Natural killer cell (primary cell): ENCODE measurements at regions not wholly inside any gene's neighbourhood (a gene's known extent, or its start where the extent isn't known, plus 50 kb on each side); places are given as distances from the start of the nearest gene placed in this dataset.

Source experiments
- ATAC-seq, 3 donors: fragments of 150-1000 bp in 2 of 3; fragments of 200-7000 bp in 1 of 3; cut with Tn5 transposase; 1 replicate in 1 of 3; 2 replicates in 2 of 3; pipeline ENCODE4 v1.10.0; 2021; ENCODE audit warnings: mild to moderate bottlenecking in 2 of 3, moderate library complexity in 2 of 3
- DNase-seq, 2 donors: peaks; one replicate each; pipeline versions ENCODE4 v3.0.0 to v3.0.0-alpha.2; 2013 to 2021; ENCODE audit warnings: mixed read lengths in 1 of 2
- H3K27ac ChIP-seq: one replicate; pipeline ENCODE4 v1.5.1; 2013; ENCODE audit warnings: mild to moderate bottlenecking, low read length
- H3K27me3 ChIP-seq: one replicate; pipeline ENCODE4 v1.6.1; 2013; ENCODE audit warnings: low read length; ENCODE audit not compliant: control insufficient read depth, insufficient read depth
- H3K36me3 ChIP-seq: one replicate; pipeline ENCODE4 v1.6.1; 2013; ENCODE audit warnings: low read length; ENCODE audit not compliant: control insufficient read depth, insufficient read depth
- H3K4me1 ChIP-seq: one replicate; pipeline ENCODE4 v1.6.1; 2013; ENCODE audit warnings: low read length; ENCODE audit not compliant: control insufficient read depth, insufficient read depth
- H3K4me3 ChIP-seq: one replicate; pipeline ENCODE4 v1.5.1; 2013; ENCODE audit warnings: low read length
- H3K9me3 ChIP-seq: one replicate; pipeline ENCODE4 v1.6.1; 2013; ENCODE audit warnings: low read length; ENCODE audit not compliant: control insufficient read depth, insufficient read depth
- H3K27ac Mint-ChIP-seq, 2 donors: one replicate each; pipeline ENCODE4 v1.8.0; 2022; ENCODE audit warnings: mild to moderate bottlenecking in 2 of 2, mixed read lengths in 2 of 2, moderate library complexity in 1 of 2
- H3K27me3 Mint-ChIP-seq, 2 donors: one replicate each; pipeline ENCODE4 v1.8.0; 2022; ENCODE audit warnings: low read depth in 2 of 2, mixed read lengths in 2 of 2
- H3K36me3 Mint-ChIP-seq: one replicate; pipeline ENCODE4 v1.8.0; 2022; ENCODE audit warnings: mixed read lengths
- H3K4me1 Mint-ChIP-seq, 2 donors: one replicate each; pipeline ENCODE4 v1.8.0; 2022; ENCODE audit warnings: mixed read lengths in 2 of 2
- H3K4me3 Mint-ChIP-seq: one replicate; pipeline ENCODE4 v1.8.0; 2022; ENCODE audit warnings: mild to moderate bottlenecking, moderate library complexity, mixed read lengths
- H3K9me3 Mint-ChIP-seq, 2 donors: one replicate each; pipeline ENCODE4 v1.8.0; 2022; ENCODE audit warnings: mixed read lengths in 2 of 2
- CTCF ChIP-seq: fragments of 200-600 bp; IDR thresholded peaks from one replicate; pipeline ENCODE4 v1.8.0; 2022; ENCODE audit warnings: antibody characterized with exemption
- WGBS: methylation state at CpG from one replicate; pipeline ENCODE4 v1.1.7; 2013; ENCODE audit warnings: missing lambda C conversion rate; ENCODE audit not compliant: insufficient coverage; 5-methylcytosine and 5-hydroxymethylcytosine counted together
- intact Hi-C: fragments of 100-400 bp; cut with micrococcal nuclease; formaldehyde crosslinking; loops from one replicate; pipeline ENCODE4 v1.14.2; 2022

- TF ChIP-seq CTCF = no peak
- no CpG with 5 or more reads among the region's 1 CpG for WGBS
- DNase-seq (no peak), ATAC-seq (no peak)
- Mint-ChIP-seq H3K36me3 (no peaks in the 10 kb centered on the region), H3K27ac (no peak overlapping the region), H3K4me1 (peaks cover 7% of the 10 kb centered on the region in 2 donors), H3K4me3 (no peak overlapping the region), H3K27me3 (peaks cover 0 to 7% of the 10 kb centered on the region in 2 donors), H3K9me3 (peaks cover 4 to 7% of the 10 kb centered on the region in 2 donors)
- H3K27ac ChIP-seq = no peak overlapping the region
- H3K36me3 ChIP-seq = no peaks in the 10 kb centered on the region
- H3K27me3 ChIP-seq = no peaks in the 10 kb centered on the region
- intact Hi-C loops = no loop called here
- H3K4me1 ChIP-seq = peaks cover 3% of the 10 kb centered on the region
- H3K4me3 ChIP-seq = no peak overlapping the region
- H3K9me3 ChIP-seq = peaks cover 3% of the 10 kb centered on the region
Measured at GRCh38 chr16:47774661-47775060, 313.5 kb downstream of the PHKB start.

GRCh38 chr16:47753659-47754058, 292.5 kb downstream of the PHKB start:
- H3K27me3 Mint-ChIP-seq = peaks cover 10 to 18% of the 10 kb centered on the region in 2 donors
- WGBS = 60% methylated on average over 1 of the region's 1 CpG
- intact Hi-C loops = no loop called here
- H3K4me3 Mint-ChIP-seq = no peak overlapping the region
- DNase-seq = no peak
- H3K4me1 Mint-ChIP-seq = no peaks in the 10 kb centered on the region
- H3K36me3 ChIP-seq = no peaks in the 10 kb centered on the region
- no peak overlapping the region for H3K27ac Mint-ChIP-seq
- ATAC-seq = no peak
- H3K9me3 ChIP-seq = no peaks in the 10 kb centered on the region
- H3K9me3 Mint-ChIP-seq = peaks cover 0 to 6% of the 10 kb centered on the region in 2 donors
- H3K4me1 ChIP-seq = no peaks in the 10 kb centered on the region
- no peak overlapping the region for H3K27ac ChIP-seq
- no peaks in the 10 kb centered on the region for H3K36me3 Mint-ChIP-seq
- TF ChIP-seq CTCF = no peak
- H3K4me3 ChIP-seq = no peak overlapping the region
- no peaks in the 10 kb centered on the region for H3K27me3 ChIP-seq
